ENCODE measurements at regions not wholly inside any gene's neighbourhood (a gene's known extent, or its start where the extent isn't known, plus 50 kb on each side); places are given as distances from the start of the nearest gene placed in this dataset.

DNA sequence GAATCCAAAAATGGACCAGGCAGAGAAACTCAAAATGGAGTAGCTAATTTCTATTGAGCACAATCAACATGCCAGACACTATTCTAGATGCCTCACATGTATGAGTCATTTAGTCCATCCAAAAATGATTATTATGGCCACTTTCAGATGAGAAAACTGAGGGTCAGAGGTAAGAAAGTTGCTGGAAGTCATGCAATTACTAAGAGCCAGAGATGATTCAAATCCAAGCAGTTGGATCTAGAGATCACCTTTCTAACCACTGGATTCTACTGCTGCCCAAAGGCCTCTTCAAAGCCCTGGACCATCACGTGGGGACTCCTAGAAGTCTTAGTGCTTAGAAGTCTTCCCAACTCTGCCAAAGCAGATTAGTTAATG lies 51.8 kb upstream of the HMHB1 start:
- TF ChIP-seq, protein P1, sequence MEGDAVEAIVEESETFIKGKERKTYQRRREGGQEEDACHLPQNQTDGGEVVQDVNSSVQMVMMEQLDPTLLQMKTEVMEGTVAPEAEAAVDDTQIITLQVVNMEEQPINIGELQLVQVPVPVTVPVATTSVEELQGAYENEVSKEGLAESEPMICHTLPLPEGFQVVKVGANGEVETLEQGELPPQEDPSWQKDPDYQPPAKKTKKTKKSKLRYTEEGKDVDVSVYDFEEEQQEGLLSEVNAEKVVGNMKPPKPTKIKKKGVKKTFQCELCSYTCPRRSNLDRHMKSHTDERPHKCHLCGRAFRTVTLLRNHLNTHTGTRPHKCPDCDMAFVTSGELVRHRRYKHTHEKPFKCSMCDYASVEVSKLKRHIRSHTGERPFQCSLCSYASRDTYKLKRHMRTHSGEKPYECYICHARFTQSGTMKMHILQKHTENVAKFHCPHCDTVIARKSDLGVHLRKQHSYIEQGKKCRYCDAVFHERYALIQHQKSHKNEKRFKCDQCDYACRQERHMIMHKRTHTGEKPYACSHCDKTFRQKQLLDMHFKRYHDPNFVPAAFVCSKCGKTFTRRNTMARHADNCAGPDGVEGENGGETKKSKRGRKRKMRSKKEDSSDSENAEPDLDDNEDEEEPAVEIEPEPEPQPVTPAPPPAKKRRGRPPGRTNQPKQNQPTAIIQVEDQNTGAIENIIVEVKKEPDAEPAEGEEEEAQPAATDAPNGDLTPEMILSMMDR (optimal IDR thresholded peaks at IDR 0.05 in 1 of 3, IDR thresholded peaks at IDR 0.05 in 1 of 3, conservative IDR thresholded peaks at IDR 0.05 in 1 of 3; ENCODE audit: extremely low read depth in 1 of 3, insufficient read depth in 2 of 3, low read length in 3 of 3): no peak
- no peak for TF ChIP-seq EZH2 (IDR thresholded peaks at IDR 0.05; ENCODE audit: low read length)
